AG20443 (cell line): ENCODE measurements at regions not wholly inside any gene's neighbourhood (a gene's known extent, or its start where the extent isn't known, plus 50 kb on each side); places are given as distances from the start of the nearest gene placed in this dataset.
A peak's percentile ranks its signal among the peaks of the same experiment; 100 is the strongest.

Experiments used
- DNase-seq: peaks from one replicate; pipeline ENCODE4 v3.0.0; 2012; ENCODE audit warnings: low spot score, mixed read lengths

GRCh38 chr7:69162931-69163670, 435.2 kb upstream of the AUTS2 start:
- peak; percentile 16 for DNase-seq

- no peak for DNase-seq
Measured at GRCh38 chr7:69166979-69167516, 431.2 kb upstream of the AUTS2 start.

DNA sequence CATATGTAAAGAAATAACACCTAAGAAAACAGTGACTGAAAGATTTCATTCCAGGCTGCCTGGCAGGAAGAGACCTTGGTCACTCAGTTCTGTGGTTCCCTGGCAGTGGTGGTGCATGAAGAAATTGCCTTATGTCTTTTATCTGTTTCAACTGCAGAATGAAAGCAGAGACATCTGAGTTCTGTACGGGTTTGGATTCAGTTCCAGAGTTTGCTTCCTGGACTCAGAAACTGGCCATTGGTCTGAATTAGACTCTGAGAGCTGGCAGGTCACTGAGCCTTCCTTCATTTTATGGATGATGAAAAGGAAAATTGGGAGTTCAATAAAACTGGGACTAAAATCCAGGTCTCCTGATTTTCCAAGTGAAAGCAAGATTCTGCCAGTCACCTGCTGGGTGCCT, 428.9 kb upstream of the AUTS2 start:
- DNase-seq: no peak

GRCh38 chr7:69172357-69173077, 425.8 kb upstream of the AUTS2 start:
- DNase-seq: no peak

DNA sequence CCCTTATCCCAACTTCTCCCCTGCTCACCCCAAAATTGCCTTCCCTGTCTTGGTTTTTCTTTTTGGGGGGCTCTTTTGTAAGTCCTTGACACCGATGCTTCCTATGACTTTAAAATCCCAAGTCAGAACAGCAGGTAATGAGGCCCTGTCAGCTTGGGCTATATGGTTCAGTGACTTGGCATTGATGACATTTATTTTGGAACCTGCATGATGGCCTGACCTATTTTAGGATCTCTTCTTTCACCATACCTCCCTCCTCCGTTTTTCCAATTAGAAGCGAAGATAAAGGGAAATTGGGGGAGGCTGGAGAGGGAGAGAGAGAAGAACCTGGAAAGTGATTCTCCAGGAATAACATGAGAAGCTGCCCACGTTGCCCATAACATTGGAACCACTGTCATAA, 424.9 kb upstream of the AUTS2 start:
- DNase-seq: no peak

DNA sequence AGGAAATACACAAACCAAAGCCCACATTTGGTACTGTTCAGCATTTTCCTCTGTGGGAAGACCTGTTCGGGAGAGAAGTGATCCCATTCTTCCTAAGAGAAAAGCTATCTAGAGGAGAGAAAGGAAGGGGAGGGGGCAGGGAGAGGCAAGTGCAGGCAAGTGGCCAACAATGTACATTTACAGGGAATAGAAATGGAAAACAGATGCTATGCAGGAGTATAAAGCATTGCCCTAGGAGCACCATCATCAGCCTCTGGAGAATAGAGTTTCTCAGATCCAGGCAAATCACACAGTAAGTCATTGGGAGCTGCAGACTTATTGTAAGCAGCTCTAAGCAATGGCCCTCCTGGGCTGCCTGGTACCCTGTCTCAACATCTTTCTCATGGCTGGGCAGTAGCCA, 424.4 kb upstream of the AUTS2 start:
- no peak for DNase-seq

GRCh38 chr7:69176841-69177240, 421.4 kb upstream of the AUTS2 start:
- no peak for DNase-seq

DNA sequence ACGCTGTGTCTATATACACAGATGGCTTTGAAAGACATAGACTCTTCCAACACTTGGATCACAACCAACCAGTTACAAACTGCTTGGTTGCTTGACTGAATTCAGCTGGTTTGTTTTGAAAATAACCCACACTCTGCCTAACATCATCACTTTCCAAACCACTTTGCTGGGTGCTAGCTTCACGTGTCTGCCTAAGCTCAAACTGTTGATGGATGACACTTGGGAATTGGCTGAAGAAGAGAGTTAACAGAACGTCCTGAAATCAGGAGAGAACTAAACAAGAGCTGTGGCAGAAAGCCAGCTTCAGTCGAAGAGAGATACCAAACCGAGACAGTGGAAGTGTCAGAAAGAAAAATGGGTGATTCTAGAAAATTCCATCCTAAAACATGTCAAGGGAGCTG, 420.8 kb upstream of the AUTS2 start:
- no peak for DNase-seq

DNA sequence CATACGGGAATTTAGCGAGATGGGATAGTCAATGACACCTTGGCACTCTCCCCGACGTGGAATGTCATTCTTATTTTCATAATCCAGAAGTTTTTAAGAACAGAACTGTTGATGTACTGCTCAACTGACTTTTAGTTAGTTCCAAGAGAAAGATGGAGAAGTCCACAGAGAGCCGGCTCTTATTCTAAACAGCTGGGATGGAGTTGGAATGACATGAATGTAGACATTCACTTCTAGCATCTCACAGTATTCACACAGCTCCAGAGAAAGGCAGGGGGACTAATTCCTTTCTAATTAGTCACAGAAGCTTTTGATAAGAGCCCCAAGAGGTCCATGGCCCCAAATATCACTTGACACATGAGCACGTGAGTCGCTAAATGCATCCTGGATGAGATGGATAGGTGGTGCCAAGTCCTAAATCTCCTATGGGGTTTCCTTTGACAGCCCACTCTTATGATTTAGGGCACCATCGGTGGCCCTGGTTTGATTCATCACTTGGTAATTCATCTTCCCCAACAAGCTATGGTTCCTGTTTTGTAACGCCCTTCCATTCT, 420.3 kb upstream of the AUTS2 start:
- peak; percentile 24 for DNase-seq

- DNase-seq: no peak
Measured at GRCh38 chr7:69180662-69181061, 417.6 kb upstream of the AUTS2 start.

DNA sequence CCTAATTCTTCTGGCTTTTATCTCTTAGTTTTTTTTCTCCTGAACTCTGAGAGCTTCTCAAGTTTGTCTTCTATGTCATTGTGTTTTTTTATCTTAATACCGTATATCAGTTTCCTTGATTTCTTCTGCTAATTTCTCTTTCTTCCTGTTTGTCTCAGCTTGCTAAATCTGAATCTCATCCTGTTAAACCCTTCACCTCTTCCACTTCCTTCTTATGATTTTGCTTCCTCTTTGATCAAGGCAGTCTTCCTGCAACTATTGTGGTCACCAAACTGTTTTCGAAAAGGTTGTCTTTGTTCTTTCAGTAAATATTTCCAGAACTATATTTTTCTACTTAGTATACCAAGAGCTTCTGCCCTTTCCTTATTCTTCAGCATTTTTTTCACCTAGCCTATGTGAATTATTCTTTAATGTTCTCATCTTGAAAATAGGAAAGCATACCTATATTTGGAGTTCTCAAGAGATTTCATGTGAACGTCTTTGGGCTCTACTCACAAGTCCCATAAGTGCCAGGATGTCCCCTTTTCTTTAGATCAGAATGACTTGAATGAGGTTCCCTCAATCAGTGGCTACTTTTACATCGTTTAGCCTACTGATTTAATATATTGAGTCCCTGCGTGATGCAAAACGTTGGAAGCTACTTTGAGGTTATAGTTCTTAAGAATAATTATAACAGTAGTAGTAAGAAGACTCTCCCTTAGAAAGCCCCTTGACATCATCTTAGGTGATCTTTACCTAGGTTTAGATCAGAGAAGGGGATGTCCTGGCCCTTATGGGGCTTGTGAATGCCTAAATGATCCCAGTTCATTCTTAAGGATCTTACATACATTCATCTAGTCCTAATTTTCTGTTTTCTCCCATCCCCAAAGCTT, 415.4 kb upstream of the AUTS2 start:
- DNase-seq: no peak

DNA sequence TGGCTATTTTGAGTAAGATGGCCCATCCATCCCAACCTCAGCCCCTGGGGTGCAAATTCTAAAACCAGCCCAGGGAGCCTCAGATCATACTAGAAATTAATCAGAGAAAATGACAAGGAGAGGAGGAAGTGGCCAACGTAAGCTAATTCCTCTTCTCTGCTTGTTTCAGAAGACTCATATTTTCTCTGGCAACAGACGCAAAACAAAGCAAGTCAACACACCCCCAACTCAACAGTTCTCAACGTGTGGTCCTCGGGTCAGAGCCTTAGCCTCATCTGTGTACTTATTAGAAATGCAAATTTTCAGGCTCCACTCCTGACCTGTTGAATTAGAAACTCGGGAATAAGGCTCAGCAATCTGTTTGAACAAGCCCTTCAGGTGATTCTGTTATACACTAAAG, 413.9 kb upstream of the AUTS2 start:
- no peak for DNase-seq

GRCh38 chr7:69185170-69185569, 413.1 kb upstream of the AUTS2 start:
- DNase-seq: no peak

GRCh38 chr7:69186974-69187373, 411.3 kb upstream of the AUTS2 start:
- no peak for DNase-seq

DNA sequence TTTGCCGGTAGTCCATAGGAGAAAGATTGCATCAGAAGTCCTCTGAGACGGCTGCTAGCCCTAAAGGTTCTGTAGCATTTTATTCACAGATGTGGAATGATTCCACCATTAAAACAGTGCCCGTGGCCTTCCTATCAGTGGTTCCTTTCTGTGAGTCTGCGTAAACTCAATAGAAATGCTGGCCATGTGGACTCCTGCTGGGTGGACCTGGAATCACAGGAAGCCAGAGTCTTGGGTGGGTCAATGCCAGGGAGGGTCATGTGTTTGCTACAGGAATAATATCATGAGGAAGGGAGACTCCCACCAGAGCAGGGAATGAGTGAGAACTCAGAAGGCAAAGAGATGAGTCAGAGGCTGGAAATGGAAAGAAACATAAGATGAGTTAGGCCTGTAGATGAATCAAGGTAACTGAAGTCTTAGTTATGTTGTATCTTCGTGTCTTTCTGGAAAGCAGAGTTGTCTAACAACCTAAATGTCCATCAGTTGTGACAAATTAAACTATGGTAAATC, 410.4 kb upstream of the AUTS2 start:
- DNase-seq: no peak

GRCh38 chr7:69189406-69189805, 408.9 kb upstream of the AUTS2 start:
- DNase-seq: no peak

DNA sequence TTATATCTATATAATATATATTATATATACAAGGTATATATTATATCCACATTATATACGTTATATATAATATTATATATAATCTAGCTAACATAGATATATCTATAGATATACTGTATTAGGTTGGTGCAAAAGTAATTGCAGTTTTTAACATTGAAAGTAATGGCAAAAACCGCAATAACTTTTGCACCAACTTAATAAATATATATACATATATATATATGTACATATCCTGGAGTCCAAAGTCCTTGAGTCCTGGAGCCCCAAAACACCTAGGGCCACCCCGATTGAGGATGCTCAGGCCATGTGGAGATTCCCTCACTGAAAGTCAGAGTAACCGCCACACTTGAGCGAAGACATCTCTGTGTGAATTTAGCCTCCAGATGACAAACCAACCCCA, 408.2 kb upstream of the AUTS2 start:
- no peak for DNase-seq

DNA sequence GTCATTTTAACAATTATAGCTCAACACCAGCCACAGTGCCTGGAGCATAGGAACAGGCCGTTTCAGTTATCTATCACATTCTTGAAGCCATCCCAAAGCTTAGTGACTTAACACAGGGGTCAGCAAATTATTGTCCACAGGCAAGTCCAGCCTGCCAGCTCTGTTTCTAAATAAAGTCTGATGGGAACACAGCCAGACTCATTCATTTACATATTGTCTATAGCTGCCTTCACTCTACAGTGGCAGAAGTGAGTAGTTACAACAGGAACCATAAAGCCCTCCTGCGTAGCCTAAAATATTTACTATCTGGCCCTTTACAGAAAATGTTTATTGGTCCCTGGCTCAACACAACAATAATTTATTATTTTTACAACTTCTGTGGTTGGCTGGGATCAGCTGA, 407.5 kb upstream of the AUTS2 start:
- DNase-seq: no peak

DNA sequence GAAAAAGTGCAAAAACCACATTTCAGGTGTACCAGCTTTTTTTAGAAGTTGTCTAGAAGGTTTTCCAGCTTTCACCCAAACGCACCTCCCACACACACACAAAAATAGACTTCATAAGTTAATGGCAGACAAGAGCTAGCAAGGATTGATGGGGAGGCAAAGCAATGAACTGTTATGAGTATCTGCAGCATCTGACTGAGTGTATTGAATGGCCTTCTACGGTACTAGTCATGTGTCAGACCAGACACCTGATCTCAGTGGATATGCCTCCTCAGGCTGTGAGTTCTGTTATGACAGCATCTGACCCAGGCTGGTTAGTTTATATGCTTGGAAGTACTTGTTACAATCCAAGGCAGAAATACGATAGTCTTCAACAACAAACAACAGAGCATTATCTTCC, 406.1 kb upstream of the AUTS2 start:
- DNase-seq: no peak

DNA sequence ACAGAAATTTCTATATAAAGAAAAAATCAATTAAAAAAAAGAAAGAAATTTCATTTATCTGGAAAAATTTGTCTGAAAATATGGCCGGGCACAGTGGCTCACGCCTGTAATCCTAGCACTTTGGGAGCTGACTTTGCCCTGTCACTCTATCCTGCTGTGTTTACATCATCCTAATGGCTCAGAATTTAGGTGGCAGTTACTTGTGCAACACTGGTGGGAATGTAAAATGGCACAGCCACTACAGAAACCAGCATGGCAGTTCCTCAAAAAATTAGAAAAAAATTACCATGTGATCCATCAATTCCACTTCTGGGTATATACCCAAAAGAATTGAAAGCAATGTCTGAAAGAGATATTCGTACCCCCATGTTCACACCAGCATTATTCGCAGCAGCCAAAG, 405.2 kb upstream of the AUTS2 start:
- DNase-seq: no peak

GRCh38 chr7:69196593-69196992, 401.7 kb upstream of the AUTS2 start:
- no peak for DNase-seq

GRCh38 chr7:69198250-69198649, 400.0 kb upstream of the AUTS2 start:
- no peak for DNase-seq
